Fibroblast of villous mesenchyme (primary cell): ENCODE measurements at regions not wholly inside any gene's neighbourhood (a gene's known extent, or its start where the extent isn't known, plus 50 kb on each side); places are given as distances from the start of the nearest gene placed in this dataset.

Source experiments
- DNase-seq: peaks from one replicate; pipeline ENCODE4 v3.0.0-alpha.2; 2010; ENCODE audit warnings: low read depth
- H3K4me3 ChIP-seq: 2 replicates; pipeline ENCODE4 v1.5.1; 2011; ENCODE audit warnings: low read depth, mild to moderate bottlenecking, low read length
- CTCF ChIP-seq: IDR thresholded peaks from 2 replicates; pipeline ENCODE4 v1.5.1; 2012; ENCODE audit warnings: low read depth, mild to moderate bottlenecking, low read length; ENCODE audit not compliant: insufficient read depth

- no peak for TF ChIP-seq CTCF
- H3K4me3 ChIP-seq = no peak overlapping the region
- DNase-seq = no peak
These were observed 196.1 kb downstream of the PDCD6IP start for GRCh38 chr3:33994568-33994967.

GRCh38 chr3:34000301-34000700, 201.9 kb downstream of the PDCD6IP start:
- H3K4me3 ChIP-seq = no peak overlapping the region
- no peak for DNase-seq
- TF ChIP-seq CTCF = no peak

- no peak for TF ChIP-seq CTCF
- no peak overlapping the region for H3K4me3 ChIP-seq
- DNase-seq = no peak
These were observed 202.6 kb downstream of the PDCD6IP start for GRCh38 chr3:34001022-34001421.

- no peak for DNase-seq
- H3K4me3 ChIP-seq = no peak overlapping the region
- TF ChIP-seq CTCF = no peak
These were observed 203.6 kb downstream of the PDCD6IP start for GRCh38 chr3:34001990-34002389.

GRCh38 chr3:34002569-34003100, 204.2 kb downstream of the PDCD6IP start:
- DNase-seq = no peak
- H3K4me3 ChIP-seq = no peak overlapping the region
- TF ChIP-seq CTCF = no peak

GRCh38 chr3:34005886-34006285, 207.5 kb downstream of the PDCD6IP start:
- TF ChIP-seq CTCF = no peak

GRCh38 chr3:34008191-34008590, 209.8 kb downstream of the PDCD6IP start:
- TF ChIP-seq CTCF = no peak
- H3K4me3 ChIP-seq = no peak overlapping the region
- DNase-seq = no peak

More at GRCh38 chr3:34005886-34006285, 207.5 kb downstream of the PDCD6IP start:
- no peak overlapping the region for H3K4me3 ChIP-seq
- no peak for DNase-seq
